Epidermal melanocyte (primary cell): ENCODE measurements at regions not wholly inside any gene's neighbourhood (a gene's known extent, or its start where the extent isn't known, plus 50 kb on each side); places are given as distances from the start of the nearest gene placed in this dataset.

Experiments used
- DNase-seq: peaks from one replicate; pipeline ENCODE4 v3.0.0; 2011; ENCODE audit warnings: low spot score; ENCODE audit not compliant: insufficient read length

DNA sequence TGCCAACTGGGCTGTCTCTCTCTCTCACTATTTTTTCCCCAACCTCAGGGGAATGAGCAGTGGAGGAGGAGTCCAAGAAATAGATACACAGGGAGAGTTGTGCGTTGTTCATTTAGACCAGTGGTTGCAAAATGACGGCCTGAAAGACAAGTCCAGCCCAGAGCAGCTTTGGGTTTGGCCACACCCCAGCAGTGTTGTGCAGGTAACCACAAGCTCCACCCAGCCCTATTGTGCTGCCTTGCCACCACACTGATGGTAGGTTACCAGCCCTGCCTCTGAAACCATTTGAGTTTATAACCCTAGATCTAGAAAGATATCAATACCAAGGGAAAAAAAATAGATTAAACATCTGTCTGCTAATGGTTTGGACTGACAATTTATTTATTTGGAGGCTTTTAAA lies 144.3 kb downstream of the CMPK2 start:
- DNase-seq, result no peak

DNA sequence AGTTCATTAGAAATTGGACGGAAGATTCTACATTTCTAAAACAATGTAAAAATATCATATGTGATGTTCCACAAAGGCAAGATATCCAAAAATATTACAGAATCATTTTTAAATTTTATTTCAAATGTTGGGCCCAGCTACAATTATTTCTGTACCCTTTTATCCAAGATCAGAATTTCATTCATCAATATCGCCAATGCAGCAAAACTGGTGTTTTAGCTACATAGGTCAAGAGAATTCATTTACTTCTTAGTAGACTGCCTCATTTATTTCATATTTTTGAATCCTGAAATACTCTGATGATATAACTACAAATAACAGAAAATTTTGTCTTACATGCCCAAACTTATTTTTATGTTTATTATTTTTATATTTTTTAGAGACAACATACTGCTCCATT lies 143.1 kb downstream of the CMPK2 start:
- no peak for DNase-seq

DNA sequence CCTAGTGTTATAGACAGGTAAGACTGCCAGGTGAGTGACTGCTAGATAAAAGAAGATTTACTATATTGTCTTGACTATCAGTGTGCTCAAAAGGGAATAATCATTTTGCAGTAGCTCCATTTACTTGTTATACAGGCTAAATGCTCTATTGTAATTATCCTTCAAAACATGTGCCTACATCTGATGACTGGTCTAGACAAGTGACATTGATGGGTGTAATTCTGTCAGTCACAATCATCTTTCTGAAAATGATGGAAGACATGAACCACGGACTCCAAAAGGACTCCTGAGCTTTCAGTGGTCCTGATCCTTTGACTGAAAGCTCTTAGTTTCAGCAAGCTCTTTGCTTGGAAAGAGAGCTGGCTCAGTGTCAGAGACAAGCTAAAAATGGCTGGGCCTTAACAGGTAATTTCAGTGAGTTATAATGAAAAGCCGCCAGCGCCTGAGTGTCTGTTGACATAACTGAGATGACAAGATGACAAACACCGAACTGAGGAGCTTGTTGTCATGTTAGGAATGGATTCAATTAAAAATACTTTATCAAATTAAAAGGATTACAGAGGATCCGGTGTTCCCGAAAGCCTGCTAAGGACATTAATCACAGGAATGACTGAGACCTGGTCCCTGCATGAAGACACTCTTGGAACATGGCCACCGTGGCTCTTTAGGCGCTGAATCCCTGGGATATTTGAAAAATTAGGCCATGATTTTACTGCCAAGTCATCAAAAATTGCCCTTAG lies 141.7 kb downstream of the CMPK2 start:
- no peak for DNase-seq

DNA sequence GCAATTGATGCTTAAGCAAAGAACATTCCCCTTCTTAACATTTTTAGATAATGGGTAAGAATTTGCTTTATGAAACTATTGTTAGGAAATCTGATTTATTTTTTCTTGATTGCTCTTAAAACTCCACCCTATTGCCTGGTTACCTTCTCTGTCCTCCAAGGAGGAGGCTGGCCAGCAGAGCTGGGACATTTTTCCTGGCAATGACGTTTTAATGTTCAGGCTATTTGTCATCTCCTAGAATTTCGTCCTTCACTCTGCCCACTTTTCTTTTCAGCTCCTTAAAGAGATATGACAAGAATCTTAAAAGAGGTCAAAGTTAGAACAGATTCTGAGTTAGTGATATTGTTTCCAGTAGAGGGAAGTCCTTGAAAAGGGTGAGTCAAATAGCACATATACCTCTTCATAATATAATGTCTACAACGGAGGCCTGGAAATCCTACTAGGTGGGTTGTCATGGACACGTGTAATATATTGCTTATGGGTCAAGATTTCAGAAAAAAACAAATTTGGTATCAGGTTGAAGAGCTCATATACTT lies 141.0 kb downstream of the CMPK2 start:
- no peak for DNase-seq

DNA sequence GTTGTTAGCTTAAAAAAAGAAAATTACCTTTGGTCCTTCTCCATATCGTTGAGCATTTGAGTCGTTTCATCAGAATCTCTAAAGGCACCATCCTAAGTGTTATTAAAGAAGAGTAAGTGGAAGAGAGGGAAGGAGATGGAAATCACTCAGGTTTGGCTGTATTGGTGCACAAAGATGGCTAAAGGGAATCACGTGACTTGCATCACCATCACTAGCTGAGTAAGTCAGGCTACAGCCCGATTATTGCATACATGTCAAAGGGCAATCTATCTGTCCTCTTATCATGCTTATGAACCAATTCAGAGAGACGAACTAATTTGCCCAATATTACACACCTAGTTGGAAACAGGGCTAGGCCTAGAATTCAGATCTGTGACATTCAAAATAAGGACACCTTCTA lies 137.6 kb downstream of the CMPK2 start:
- no peak for DNase-seq

DNA sequence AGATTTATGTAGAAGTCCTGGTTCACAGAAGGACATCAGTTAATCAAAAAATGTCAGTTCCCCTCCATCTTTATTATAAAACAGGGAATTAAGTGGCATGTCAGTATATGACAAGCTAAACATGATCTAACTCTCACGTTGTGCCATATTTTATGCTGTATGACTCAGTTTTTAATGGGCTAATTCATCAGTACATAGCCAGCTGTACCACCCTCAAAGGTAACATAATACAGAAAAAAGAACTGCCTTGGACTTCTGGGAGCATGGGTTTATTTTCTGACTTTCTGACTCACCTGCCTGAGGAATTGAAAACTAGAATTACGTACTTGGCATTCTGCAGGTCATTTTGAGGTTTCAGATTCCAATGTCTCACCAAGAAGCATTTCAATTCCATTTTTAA lies 135.7 kb downstream of the CMPK2 start:
- no peak for DNase-seq

DNA sequence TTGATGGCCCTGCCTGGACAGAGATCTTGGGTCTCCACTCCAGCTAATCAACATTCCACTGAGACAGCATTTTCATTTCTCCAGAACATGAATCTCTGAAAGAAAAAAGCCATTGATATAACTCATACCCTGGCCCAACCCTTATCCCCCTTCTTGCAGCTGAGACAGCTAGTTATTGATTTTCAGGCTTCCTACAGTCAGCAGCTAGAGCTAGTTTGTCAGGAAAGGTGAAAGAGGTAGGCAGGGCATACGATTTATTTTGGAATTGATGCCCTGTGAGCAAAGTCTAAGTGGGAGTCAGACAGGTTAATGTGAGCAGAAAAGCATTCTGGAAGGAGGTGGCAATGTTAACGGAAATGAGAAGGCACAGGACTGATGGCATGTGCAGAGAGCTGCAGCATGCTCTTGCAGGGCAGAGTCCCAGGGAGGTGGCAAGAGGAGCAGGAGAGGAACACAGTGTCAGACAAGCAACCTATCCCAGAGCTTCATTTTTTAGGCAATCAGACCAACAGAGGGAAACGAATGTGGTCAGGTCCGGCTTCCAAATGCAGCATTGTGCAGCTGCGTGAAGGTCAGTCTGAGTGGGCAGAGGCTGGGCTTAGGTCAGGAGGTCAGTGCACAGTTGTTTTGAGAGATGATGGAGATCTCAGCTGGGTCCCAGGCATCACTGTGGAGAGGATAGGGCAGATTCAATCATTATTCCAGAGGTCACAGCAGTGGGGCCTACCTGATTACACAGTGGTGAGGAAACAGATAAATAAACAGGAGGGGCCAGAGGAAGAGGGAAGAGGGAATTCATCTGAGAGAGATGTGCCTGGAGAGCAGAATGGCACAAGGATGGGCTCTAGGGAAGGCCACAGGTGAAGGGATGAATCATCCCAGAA lies 134.8 kb downstream of the CMPK2 start:
- no peak for DNase-seq

DNA sequence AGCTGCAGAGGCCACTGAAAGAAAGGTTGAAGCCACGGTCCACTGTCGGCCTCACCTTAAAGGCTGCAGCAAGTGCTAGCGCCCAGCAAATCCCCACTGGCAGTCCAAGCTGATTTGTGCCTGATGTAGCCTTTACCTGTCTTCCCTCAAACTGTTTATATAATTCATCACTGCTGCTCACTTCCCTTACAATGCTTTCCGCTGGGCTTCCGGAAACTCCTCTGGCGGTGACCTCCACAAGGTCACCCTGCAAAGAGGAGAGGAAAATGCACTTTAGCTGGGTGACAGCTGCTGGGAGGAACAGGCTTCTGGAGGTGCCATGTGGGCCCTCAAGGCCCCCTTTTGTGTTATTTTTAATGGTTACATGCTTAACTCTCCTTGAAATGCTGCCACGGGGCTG lies 126.2 kb downstream of the CMPK2 start:
- DNase-seq, result no peak

DNA sequence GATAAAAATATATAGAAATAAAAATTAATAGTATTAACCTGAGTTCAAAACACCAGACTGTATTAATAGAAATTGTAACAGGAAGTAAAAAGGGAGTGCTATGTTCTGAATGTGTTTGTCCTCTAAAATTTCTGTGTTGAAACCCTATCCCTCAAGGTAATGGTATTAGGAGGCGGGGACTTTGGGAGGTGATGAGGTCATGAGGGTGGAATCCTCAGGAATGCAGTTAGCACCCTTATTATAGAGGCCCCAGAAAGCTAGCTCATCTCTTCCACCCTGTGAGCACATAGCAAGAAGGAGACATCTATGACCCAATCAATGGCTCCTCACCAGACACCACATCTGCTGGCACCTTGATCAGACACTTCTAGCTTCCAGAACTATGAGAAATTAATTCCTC lies 124.5 kb downstream of the CMPK2 start:
- no peak for DNase-seq

DNA sequence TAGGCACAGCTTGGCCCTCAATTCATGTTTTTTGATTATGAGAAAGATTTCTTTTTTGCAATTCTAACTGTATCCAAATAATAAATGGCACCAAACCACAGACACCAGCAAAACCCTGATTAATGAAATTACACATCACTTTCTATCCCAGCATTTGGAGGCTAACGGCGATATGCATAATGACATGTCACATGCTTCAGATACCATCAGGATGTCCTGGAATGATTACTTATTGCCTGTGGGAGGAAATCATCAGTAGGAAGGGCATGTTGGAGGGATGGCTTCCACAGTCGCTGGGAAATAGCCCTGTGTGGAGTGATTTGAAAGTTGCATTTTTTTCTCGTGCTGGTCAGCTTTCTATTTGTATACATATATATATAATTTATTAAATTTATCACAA lies 121.7 kb downstream of the CMPK2 start:
- DNase-seq, result no peak

DNA sequence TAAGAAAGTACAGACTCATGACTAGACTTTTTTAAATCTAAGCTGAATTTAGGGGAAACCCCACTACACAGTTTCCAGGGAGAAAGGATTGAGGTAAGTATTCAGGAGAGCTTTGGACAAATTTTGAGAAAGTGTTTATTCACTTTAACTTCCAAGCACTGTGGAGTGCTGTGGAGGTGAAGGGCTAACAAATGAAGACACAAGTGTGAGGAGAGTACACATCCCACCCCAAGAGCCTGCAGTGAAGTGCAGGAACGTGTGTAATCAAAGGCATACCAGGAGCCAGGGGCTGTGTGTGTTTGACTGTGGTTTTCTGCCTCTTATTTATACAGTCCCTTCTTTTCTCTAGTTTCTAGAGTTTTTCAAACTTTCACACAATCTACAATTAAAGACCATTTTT lies 118.3 kb downstream of the CMPK2 start:
- no peak for DNase-seq

DNA sequence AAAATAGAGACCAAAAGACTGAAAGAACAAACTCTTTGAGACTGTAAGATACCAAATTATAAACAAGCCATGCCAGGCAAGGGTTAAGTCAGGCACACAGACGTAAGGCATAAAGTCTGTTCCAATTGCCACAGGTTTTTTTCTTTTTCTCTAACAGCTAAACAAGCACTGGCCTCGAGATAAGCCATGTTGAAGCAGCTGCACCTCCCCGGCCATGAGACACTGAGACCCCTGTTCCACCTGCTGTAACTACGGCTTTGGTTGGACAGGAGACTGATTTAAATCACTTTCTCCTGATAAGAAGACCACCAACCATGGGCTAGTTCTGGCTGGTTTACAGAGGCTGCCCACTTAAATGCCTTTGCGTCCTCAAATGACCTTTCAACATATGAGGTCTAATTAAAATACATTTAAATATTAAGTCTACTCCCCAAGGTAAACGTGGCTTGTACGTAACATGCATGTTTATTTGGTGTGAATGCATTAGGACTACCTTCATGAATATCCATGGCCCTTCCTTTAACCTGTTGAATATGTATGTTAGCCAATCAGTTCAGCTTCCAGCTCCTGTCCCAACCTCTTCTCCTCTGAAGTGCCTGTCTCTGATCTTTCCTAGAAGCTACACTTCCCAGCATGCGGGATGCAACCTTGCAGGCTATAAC lies 117.2 kb downstream of the CMPK2 start:
- DNase-seq, result no peak

DNA sequence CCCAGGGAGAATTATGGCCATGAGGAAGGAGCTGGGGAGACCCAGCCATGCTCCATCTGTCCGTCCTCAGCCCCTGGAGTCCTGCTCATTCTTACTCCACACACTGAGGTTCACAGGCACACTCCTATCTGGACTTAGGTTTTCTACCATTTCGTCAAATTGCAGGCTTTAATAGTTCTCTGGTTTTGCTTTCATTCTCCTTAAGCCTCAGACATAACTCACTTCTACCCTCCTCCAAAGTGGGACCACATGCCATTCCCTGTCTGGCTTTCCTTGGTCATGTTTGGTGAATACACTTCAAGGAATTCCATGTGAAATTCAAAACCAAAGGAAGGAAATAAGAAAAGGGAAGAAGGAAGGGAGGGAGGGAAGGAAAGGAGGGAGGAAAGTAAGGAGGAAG lies 115.7 kb downstream of the CMPK2 start:
- DNase-seq, result no peak

DNA sequence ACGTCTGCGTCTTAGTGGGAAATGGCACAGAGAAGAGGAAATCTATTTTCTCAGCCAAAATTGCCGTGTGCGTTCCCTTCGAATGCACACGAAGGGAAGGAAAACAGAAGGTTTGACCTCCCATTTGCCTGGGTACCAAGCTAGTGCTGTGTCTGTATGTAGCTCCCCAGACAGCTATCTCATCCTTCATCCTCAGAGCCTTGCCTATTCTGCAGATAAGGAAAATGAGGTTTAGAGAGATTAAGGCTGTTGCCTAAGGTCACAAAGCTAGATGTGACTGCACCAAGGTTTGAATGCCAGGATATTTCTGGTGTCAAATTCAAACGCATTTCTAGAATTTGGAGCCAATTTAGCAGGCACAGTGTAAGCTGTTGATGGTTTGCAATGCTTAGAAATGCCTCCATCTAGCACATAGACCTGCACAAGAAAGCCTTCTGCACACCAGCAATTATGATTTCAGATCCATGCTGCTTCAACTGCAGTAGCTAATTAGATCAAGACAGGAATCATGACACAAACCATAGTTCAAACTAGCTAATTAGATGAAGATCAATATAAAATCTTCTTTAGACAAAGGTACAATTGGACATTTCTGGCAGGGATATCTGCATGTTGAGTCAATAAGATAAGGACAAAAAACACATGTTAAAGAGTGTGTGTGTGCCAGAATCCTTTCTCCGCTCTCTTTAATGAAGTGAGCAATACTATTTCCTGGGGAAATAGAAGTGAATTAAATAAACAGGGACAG lies 115.1 kb downstream of the CMPK2 start:
- no peak for DNase-seq

DNA sequence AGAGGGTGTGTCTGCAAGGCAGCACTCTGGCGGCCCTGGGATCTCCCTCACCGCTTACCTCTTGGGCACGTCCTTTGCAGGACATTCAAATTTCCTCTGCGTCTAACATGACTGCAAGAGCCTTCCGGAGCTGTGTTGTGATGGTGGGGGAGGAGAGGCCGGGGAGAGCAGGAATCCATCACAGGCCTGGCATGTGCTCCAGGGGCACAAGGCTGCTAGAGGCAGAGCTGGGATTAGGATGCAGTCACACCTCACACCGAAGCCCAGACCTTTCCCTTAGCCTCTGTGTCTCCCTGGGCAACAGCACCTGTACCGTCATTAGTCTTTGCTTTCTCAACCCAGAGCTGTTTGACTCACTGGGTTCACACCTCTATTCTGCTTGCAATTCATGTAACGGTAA lies 111.3 kb downstream of the CMPK2 start:
- DNase-seq, result no peak

DNA sequence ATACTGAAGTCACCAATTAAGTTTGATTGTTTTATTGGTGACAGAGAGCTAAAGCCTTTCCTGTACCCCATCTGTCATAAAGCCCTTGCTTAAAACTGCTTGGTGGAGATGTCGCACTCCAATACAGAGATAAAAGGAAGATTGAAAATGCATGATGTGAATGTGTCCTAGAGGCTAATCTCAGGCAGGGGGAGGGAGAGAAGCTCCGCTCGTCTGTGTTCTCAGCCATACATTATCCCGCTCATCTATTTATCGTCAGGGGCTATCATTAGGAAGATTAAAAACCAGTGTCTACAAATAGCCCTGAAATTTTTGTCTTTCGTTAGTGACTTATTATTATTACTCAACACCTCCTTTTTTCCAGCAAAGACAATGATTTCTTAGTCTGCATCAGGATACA lies 110.3 kb downstream of the CMPK2 start:
- DNase-seq, result no peak

DNA sequence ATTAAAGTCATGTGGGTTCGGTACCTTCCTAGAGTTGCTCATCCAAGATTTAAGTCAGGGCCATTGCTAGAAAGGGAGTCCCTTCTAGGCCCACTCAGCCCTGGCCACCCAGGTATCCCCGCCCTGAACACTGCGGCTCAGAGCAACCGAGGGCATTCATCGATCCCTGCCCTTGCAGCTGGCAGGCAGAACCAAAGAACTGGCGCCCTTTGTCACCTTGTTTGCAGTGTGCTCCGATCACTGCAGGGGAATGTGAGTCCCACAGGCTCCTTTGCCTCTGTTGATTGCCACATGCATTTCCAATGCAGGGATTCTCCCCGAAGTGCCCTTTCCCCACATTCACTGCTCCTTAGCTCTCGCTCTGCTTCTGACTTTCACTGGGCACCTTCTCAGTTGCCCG lies 108.5 kb downstream of the CMPK2 start:
- DNase-seq, result no peak

DNA sequence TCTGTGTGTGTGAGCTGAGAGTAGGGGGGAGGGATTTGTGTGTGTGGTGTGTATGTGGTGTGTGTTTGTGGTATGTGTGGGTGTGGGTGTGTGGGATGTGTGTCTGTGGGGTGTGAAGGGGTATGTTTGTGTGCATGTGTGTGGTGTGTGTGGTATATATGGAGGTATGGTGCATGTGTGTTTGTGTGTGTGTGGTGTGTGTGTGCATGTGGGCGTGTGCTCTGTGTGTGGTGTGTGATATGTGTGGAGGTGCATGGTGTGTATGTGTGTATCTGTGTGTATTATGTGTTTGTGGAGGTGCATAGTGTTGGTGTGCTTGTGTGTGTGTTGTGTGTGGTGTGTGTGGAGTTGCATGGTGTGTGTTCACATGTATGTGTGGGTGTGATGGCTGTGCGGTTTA lies 106.0 kb downstream of the CMPK2 start:
- DNase-seq, result no peak

DNA sequence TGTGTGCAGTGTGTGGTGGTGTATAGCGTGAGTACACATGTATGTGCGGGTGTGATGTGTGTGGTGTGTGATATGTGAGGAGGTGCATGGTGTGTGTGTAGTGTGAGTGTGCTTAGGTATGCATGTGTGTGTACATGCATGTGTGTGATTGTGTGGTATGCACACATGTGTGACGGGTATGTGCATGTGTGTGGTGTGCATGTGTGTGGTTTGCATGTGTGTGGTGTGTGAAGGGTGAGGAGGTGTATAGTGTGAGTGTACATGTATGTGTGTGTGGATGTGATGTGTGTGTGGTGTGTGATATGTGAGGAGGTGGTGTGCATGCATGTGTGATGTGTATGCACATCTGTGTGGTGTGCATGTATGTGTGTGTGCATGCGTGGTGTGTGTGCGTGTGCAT lies 105.6 kb downstream of the CMPK2 start:
- no peak for DNase-seq

DNA sequence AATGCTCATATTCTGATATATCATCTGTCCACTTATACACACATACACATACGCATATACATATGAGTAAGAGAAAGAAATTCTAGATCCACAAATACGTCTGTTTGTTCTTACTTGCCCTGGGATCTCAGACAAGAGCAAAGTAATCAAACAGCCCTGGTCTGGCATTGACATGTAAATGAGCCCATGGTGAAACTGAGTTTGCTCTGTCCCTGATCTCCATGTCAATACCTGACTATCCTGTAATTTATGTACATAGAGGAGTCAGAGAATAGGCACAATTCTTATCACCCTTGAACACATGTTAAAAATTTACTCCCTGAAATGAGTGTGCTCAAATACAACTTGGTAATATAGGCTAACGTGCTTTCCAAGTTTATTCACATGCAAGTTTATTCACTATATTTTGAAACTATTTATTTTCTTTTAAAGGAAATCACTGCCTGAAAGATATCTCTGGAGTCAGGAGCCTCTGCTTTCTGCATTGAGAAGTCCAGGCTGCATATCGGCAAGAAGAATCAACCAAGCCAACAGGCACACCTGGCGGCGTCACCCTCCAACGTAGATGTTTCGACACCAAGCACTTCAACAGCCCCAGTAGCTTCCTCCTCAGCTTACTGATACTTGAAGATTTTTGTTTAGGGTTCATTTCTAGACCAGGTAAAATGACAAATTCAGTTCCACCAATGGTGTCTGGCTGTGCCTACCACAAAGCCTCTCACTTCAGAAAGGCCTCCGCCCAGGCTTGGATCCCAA lies 100.6 kb downstream of the CMPK2 start:
- DNase-seq, result no peak

DNA sequence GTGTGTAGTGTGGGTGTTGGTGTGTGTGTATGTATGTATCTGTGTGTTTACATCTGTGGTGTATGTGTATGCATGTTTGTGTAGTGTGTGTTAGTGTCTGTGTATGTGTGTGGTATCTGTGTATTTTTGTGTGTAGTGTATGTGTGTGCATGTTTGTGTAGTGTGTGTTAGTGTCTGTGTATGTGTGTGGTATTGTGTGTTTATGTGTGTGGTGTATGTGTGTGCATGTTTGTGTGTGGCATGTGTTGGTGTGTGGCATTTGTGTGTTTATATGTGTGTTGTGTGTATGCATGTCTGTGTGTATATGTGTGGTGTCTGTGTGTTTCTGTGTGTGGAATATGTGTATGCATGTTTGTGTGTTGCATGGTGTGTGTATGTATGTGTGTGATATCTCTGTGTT lies 96.4 kb downstream of the CMPK2 start:
- no peak for DNase-seq
